Activated CD8-positive, alpha-beta T cell treated with anti-CD3 and anti-CD28 coated beads for 36 hours (primary cell): ENCODE measurements at regions not wholly inside any gene's neighbourhood (a gene's known extent, or its start where the extent isn't known, plus 50 kb on each side); places are given as distances from the start of the nearest gene placed in this dataset.

Experiments
- ATAC-seq: fragments of 200-7000 bp; cut with Tn5 transposase; one replicate; pipeline ENCODE4 v1.10.0; 2021; ENCODE audit warnings: mild to moderate bottlenecking, moderate library complexity
- CTCF ChIA-PET: fragments of 350-600 bp; sonication (Branson Sonifier 250); formaldehyde crosslinking; loops from one replicate; lab custom pipeline; 2021; ENCODE audit warnings: antibody characterized with exemption; lab: Charles Lee
- POLR2A ChIA-PET: fragments of 350-600 bp; sonication (Branson Sonifier 250); formaldehyde crosslinking; loops from one replicate; lab custom pipeline; 2021; ENCODE audit warnings: antibody characterized with exemption; lab: Charles Lee
- DNase-seq: peaks from one replicate; pipeline ENCODE4 v3.0.0-alpha.2; 2020
- H3K27ac Mint-ChIP-seq: one replicate; pipeline ENCODE4 v1.8.0; 2021; ENCODE audit warnings: mild to moderate bottlenecking, mixed read lengths
- H3K27me3 Mint-ChIP-seq: one replicate; pipeline ENCODE4 v1.8.0; 2021; ENCODE audit warnings: mixed read lengths
- H3K36me3 Mint-ChIP-seq: one replicate; pipeline ENCODE4 v1.8.0; 2021; ENCODE audit warnings: low read depth, mixed read lengths
- H3K4me1 Mint-ChIP-seq: one replicate; pipeline ENCODE4 v1.8.0; 2021; ENCODE audit warnings: low read depth, mixed read lengths
- H3K4me3 Mint-ChIP-seq: one replicate; pipeline ENCODE4 v1.8.0; 2021; ENCODE audit warnings: mild to moderate bottlenecking, moderate library complexity, mixed read lengths
- H3K9me3 Mint-ChIP-seq: one replicate; pipeline ENCODE4 v1.8.0; 2021; ENCODE audit warnings: mixed read lengths
- CTCF ChIP-seq: fragments of 200-600 bp; IDR thresholded peaks from one replicate; pipeline ENCODE4 v1.8.0; 2022; ENCODE audit warnings: antibody characterized with exemption, mild to moderate bottlenecking
- intact Hi-C: fragments of 100-400 bp; cut with micrococcal nuclease; formaldehyde crosslinking; loops from one replicate; pipeline ENCODE4 v1.10.0; 2022

- Mint-ChIP-seq H3K4me3 (no peak overlapping the region), H3K36me3 (no peaks in the 10 kb centered on the region), H3K27me3 (peaks cover 6% of the 10 kb centered on the region), H3K27ac (no peak overlapping the region), H3K4me1 (no peaks in the 10 kb centered on the region), H3K9me3 (peaks cover 10% of the 10 kb centered on the region)
- no peak for TF ChIP-seq CTCF
- POLR2A ChIA-PET = no interaction called here
- ATAC-seq (no peak), DNase-seq (no peak)
- CTCF ChIA-PET = no interaction called here
- intact Hi-C loops = no loop called here
These were observed 426.8 kb downstream of the QKI start for GRCh38 chr6:163841326-163841725.

GRCh38 chr6:163840880-163841279 lies 426.4 kb downstream of the QKI start:
- intact Hi-C loops = no loop called here
- DNase-seq (no peak), ATAC-seq (no peak)
- Mint-ChIP-seq H3K4me1 (no peaks in the 10 kb centered on the region), H3K4me3 (no peak overlapping the region), H3K27ac (no peak overlapping the region), H3K9me3 (peaks cover 10% of the 10 kb centered on the region), H3K27me3 (peaks cover 6% of the 10 kb centered on the region), H3K36me3 (no peaks in the 10 kb centered on the region)
- CTCF ChIA-PET = no interaction called here
- no peak for TF ChIP-seq CTCF
- POLR2A ChIA-PET = interaction anchor here (0.5 kb wide), 1 partner anchor 9 kb away, joined by 4 read pairs; no protein-coding TSS in a partner anchor

DNA sequence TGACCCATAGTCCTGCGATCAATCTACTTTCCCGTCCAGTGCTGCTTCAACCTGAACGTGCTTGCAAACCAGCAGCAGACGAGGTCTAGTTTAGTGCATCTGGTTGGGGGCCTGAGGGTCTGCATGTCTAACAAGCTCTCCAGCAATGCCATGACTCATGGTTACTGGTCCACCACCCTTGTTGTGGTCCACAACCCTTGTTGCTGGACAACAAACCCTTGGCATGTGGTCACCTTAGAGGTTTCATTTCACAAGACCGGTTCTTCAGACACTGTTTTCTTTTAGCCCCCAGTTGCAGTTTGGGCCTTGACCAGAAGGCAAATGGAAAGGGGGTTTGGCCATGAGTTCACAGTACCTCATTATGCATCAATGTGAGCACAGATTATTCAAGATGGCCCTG lies 424.8 kb downstream of the QKI start:
- H3K9me3 Mint-ChIP-seq = peaks cover 10% of the 10 kb centered on the region
- peaks cover 6% of the 10 kb centered on the region for H3K27me3 Mint-ChIP-seq
- no peak overlapping the region for H3K4me3 Mint-ChIP-seq
- H3K4me1 Mint-ChIP-seq = no peaks in the 10 kb centered on the region
- ATAC-seq (no peak), DNase-seq (no peak)
- no peaks in the 10 kb centered on the region for H3K36me3 Mint-ChIP-seq
- ChIA-PET POLR2A (no interaction called here), CTCF (interaction anchor here (0.6 kb wide), 1 partner anchor 140 kb away, joined by 3 read pairs; no protein-coding TSS in a partner anchor)
- no peak for TF ChIP-seq CTCF
- no peak overlapping the region for H3K27ac Mint-ChIP-seq
- intact Hi-C loops = no loop called here

DNA sequence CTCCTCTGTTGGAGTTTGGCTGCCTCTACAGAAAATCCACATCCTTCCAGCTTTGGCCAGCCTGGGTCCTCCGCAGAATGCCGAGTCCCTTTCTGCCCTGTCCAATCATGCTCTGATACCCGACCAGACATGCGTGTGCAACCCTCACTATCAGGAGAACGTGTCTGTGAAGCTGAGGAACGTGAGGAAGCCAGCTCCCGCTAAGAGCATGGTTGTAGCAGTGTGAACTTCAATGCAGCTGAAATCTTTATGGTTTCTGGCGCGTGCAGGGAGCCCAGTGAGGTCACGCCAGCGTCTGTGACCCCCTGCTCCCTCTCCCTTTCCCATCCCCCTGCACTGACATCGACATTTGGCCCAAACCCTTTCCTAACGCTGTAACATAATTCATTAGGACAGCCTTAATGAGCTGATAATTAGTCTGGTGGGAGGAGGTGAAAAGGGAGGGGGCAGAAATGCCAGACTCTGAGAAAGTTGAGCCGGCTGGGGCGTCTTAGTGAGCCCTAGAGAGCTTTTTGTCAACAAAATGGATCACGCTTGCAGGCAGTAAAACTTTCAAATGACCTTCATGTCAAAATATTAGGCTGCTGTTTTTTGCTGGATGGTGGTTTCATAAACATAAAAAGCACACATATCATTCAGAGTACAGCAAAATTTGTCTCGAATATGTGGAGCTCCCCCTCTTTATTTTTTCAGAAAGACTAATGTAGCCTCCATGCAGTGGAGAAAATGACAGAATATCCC lies 423.3 kb downstream of the QKI start:
- intact Hi-C loops = no loop called here
- Mint-ChIP-seq H3K4me3 (no peak overlapping the region), H3K9me3 (peaks cover 10% of the 10 kb centered on the region), H3K4me1 (no peaks in the 10 kb centered on the region), H3K27ac (no peak overlapping the region), H3K27me3 (peaks cover 6% of the 10 kb centered on the region), H3K36me3 (no peaks in the 10 kb centered on the region)
- ATAC-seq = no peak
- no peak for DNase-seq
- CTCF ChIA-PET = no interaction called here
- no peak for TF ChIP-seq CTCF
- POLR2A ChIA-PET = no interaction called here

DNA sequence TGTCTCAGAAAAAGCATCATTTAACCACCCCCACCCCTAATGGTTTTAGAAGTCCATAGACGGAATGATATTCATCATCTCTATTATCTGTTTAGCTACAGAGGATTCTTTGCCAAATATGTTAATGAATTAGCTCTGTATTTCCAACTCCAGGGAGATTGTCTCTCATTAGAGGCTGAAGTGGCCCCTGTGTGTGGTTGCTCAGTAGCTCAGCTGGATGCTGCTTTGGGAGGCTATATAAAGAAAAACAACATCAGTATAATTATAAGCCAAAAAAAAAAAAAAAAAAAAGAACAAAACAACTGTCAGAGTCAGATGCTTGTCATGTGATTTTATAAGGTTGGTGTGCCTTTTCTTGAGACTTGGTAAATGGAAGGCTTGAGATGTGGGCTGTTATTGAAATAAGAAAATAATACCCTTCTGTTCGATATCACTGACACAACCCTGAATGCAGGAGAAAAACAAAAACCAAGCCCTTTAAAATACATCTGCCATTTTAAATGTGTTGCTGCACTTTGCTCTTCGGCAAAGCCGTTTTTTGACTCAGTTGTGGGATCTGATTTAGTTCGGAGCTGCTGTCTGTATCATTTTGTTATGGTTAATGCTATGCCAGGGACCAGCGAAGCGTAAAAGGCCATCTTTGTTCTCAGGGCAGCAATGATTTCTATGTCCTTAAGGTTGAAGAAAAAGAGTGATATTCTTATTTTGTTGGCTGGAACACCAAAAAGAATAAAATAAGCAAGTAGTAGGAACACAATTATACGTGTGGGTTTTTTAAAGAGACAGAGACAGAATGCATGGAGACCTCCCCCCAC lies 422.6 kb downstream of the QKI start:
- H3K27me3 Mint-ChIP-seq = peaks cover 6% of the 10 kb centered on the region
- no peak for TF ChIP-seq CTCF
- peaks cover 9% of the 10 kb centered on the region for H3K9me3 Mint-ChIP-seq
- ChIA-PET CTCF (no interaction called here), POLR2A (no interaction called here)
- no peaks in the 10 kb centered on the region for H3K36me3 Mint-ChIP-seq
- H3K4me3 Mint-ChIP-seq = no peak overlapping the region
- DNase-seq (no peak), ATAC-seq (no peak)
- no peaks in the 10 kb centered on the region for H3K4me1 Mint-ChIP-seq
- intact Hi-C loops = no loop called here
- H3K27ac Mint-ChIP-seq = no peak overlapping the region
